Upper lobe of left lung (tissue), 6 donors: ENCODE measurements at regions not wholly inside any gene's neighbourhood (a gene's known extent, or its start where the extent isn't known, plus 50 kb on each side); places are given as distances from the start of the nearest gene placed in this dataset.
A peak's percentile ranks its signal among the peaks of the same experiment; 100 is the strongest.

Source experiments
- ATAC-seq, 2 donors: fragments of 200-7000 bp; cut with Tn5 transposase; one replicate each; pipeline ENCODE4 v1.9.1; 2022; ENCODE audit warnings: mild to moderate bottlenecking in 2 of 2, moderate library complexity in 2 of 2; ENCODE audit not compliant: low FRiP score in 2 of 2
- DNase-seq, 2 donors: peaks; one replicate each; pipeline ENCODE4 v3.0.0-alpha.2; 2019 to 2020
- H3K27ac ChIP-seq, 4 donors: fragments of 200-600 bp; sonication (generic); one replicate each; pipeline ENCODE4 v1.5.1; 2016 to 2019
- H3K27me3 ChIP-seq, 4 donors: fragments of 200-600 bp; sonication (generic); one replicate each; pipeline ENCODE4 v1.5.1; 2017 to 2019
- H3K36me3 ChIP-seq, 4 donors: fragments of 200-600 bp; sonication (generic); one replicate each; pipeline ENCODE4 v1.5.1; 2016 to 2019
- H3K4me1 ChIP-seq, 4 donors: fragments of 200-600 bp; sonication (generic); one replicate each; pipeline ENCODE4 v1.5.1; 2018 to 2019
- H3K4me3 ChIP-seq, 4 donors: fragments of 200-600 bp; sonication (generic); one replicate each; pipeline ENCODE4 v1.5.1; 2017 to 2019; ENCODE audit warnings: mild to moderate bottlenecking in 2 of 4, moderate library complexity in 1 of 4
- H3K9me3 ChIP-seq, 4 donors: fragments of 200-600 bp; sonication (generic); one replicate each; pipeline ENCODE4 v1.5.1; 2018 to 2019
- CTCF ChIP-seq, 6 experiments: fragments of 450-650 bp in 4 of 6; fragments of 200-600 bp in 2 of 6; sonication (generic) in 2 of 6; IDR thresholded peaks; one replicate each; pipeline ENCODE4 v1.5.1; 2016 to 2019; ENCODE audit warnings: antibody characterized with exemption in 6 of 6
- EP300 ChIP-seq, 4 donors: sonication (generic); formaldehyde crosslinking; IDR thresholded peaks; one replicate each; pipeline ENCODE4 v1.5.1; 2017; ENCODE audit warnings: antibody characterized with exemption in 4 of 4, control low read depth in 2 of 4
- POLR2A ChIP-seq, 4 donors: fragments of 450-650 bp; IDR thresholded peaks; one replicate each; pipeline ENCODE4 v1.5.1; 2016 to 2017; ENCODE audit warnings: antibody characterized with exemption in 4 of 4, mild to moderate bottlenecking in 2 of 4
- POLR2AphosphoS5 ChIP-seq, 2 donors: sonication (generic); formaldehyde crosslinking; IDR thresholded peaks; one replicate each; pipeline ENCODE4 v1.5.1; 2017; ENCODE audit warnings: antibody characterized with exemption in 2 of 2
- WGBS, 2 donors: methylation state at CpG; one replicate each; pipeline ENCODE4 v1.1.5; 2017 to 2018; 5-methylcytosine and 5-hydroxymethylcytosine counted together
- donor health status: DM: no; HTN: no; CAD: no; lungs with moderate emphysema.
- donor health status: DM: no; HTN: yes; CAD: no; lungs with severe emphysema.

GRCh38 chr18:78319961-78320360 lies 659.7 kb upstream of the SALL3 start:
- no peak for ATAC-seq
- WGBS, 2 donors, result 84 to 88% methylated on average over 10 of the region's 10 CpGs
- no peaks in the 10 kb centered on the region for H3K9me3 ChIP-seq
- H3K27me3 ChIP-seq, result no peaks in the 10 kb centered on the region
- no peak overlapping the region for H3K4me3 ChIP-seq
- no peaks in the 10 kb centered on the region for H3K36me3 ChIP-seq
- no peaks in the 10 kb centered on the region for H3K4me1 ChIP-seq
- DNase-seq, result no peak
- no peak overlapping the region for H3K27ac ChIP-seq
- TF ChIP-seq EP300 (IDR thresholded peaks at IDR 0.05), result no peak
- TF ChIP-seq CTCF (IDR thresholded peaks at IDR 0.05), result no peak
- TF ChIP-seq POLR2AphosphoS5 (IDR thresholded peaks at IDR 0.05), result no peak
- no peak for TF ChIP-seq POLR2A (IDR thresholded peaks at IDR 0.05)

GRCh38 chr18:78321402-78321801 lies 658.2 kb upstream of the SALL3 start:
- H3K36me3 ChIP-seq, result no peaks in the 10 kb centered on the region
- no peak for TF ChIP-seq POLR2A (IDR thresholded peaks at IDR 0.05)
- no peak for TF ChIP-seq EP300 (IDR thresholded peaks at IDR 0.05)
- TF ChIP-seq CTCF (IDR thresholded peaks at IDR 0.05), result no peak
- TF ChIP-seq POLR2AphosphoS5 (IDR thresholded peaks at IDR 0.05), result no peak
- no peak overlapping the region for H3K27ac ChIP-seq
- H3K4me3 ChIP-seq, result no peak overlapping the region
- H3K27me3 ChIP-seq, result no peaks in the 10 kb centered on the region
- WGBS, 2 donors, result 73 to 75% methylated on average over 6 of the region's 6 CpGs
- no peaks in the 10 kb centered on the region for H3K9me3 ChIP-seq
- no peaks in the 10 kb centered on the region for H3K4me1 ChIP-seq
- DNase-seq, result no peak
- no peak for ATAC-seq

GRCh38 chr18:78323453-78324197 lies 656.0 kb upstream of the SALL3 start:
- DNase-seq (no peak), ATAC-seq (no peak)
- Histone ChIP-seq H3K27ac (no peak overlapping the region), H3K4me1 (no peaks in the 10 kb centered on the region), H3K9me3 (no peaks in the 10 kb centered on the region), H3K27me3 (no peaks in the 10 kb centered on the region), H3K36me3 (no peaks in the 10 kb centered on the region), H3K4me3 (no peak overlapping the region)
- WGBS, 2 donors, result 81 to 82% methylated on average over 14 of the region's 14 CpGs
- TF ChIP-seq POLR2A (IDR thresholded peaks at IDR 0.05) (no peak), EP300 (IDR thresholded peaks at IDR 0.05) (no peak), CTCF (IDR thresholded peaks at IDR 0.05) (no peak), POLR2AphosphoS5 (IDR thresholded peaks at IDR 0.05) (no peak)

GRCh38 chr18:78327643-78328042 lies 652.0 kb upstream of the SALL3 start:
- ATAC-seq, result peak in 1 of 2 donors; percentile 27
- TF ChIP-seq POLR2A (IDR thresholded peaks at IDR 0.05) (no peak), CTCF (IDR thresholded peaks at IDR 0.05) (no peak), EP300 (IDR thresholded peaks at IDR 0.05) (no peak), POLR2AphosphoS5 (IDR thresholded peaks at IDR 0.05) (no peak)
- H3K4me3 ChIP-seq, result no peak overlapping the region
- 91 to 92% methylated on average over 8 of the region's 8 CpGs for WGBS, 2 donors
- DNase-seq, result no peak
- no peaks in the 10 kb centered on the region for H3K36me3 ChIP-seq
- no peaks in the 10 kb centered on the region for H3K4me1 ChIP-seq
- H3K27me3 ChIP-seq, result no peaks in the 10 kb centered on the region
- no peak overlapping the region for H3K27ac ChIP-seq
- H3K9me3 ChIP-seq, result no peaks in the 10 kb centered on the region

- ATAC-seq (no peak), DNase-seq (no peak)
- TF ChIP-seq EP300 (IDR thresholded peaks at IDR 0.05) (no peak), POLR2AphosphoS5 (IDR thresholded peaks at IDR 0.05) (no peak), CTCF (IDR thresholded peaks at IDR 0.05) (no peak), POLR2A (IDR thresholded peaks at IDR 0.05) (no peak)
- H3K4me1 ChIP-seq, result no peaks in the 10 kb centered on the region
- no peak overlapping the region for H3K4me3 ChIP-seq
- WGBS, 2 donors, result 85 to 90% methylated on average over 10 of the region's 10 CpGs
- no peaks in the 10 kb centered on the region for H3K9me3 ChIP-seq
- H3K36me3 ChIP-seq, result no peaks in the 10 kb centered on the region
- H3K27ac ChIP-seq, result no peak overlapping the region
- H3K27me3 ChIP-seq, result no peaks in the 10 kb centered on the region
Measured at GRCh38 chr18:78330766-78331165, 648.9 kb upstream of the SALL3 start.
